CD8-positive, alpha-beta memory T cell (primary cell): ENCODE measurements at regions not wholly inside any gene's neighbourhood (a gene's known extent, or its start where the extent isn't known, plus 50 kb on each side); places are given as distances from the start of the nearest gene placed in this dataset.

Experiments
- CTCF ChIA-PET: fragments of 350-600 bp; sonication (Branson Sonifier 250); formaldehyde crosslinking; loops from one replicate; lab custom pipeline; 2021; ENCODE audit warnings: antibody characterized with exemption; lab: Charles Lee
- POLR2A ChIA-PET: fragments of 350-600 bp; sonication (Branson Sonifier 250); formaldehyde crosslinking; loops from one replicate; lab custom pipeline; 2021; ENCODE audit warnings: antibody characterized with exemption; lab: Charles Lee
- DNase-seq, 5 donors: peaks; one replicate each; pipeline versions ENCODE4 v3.0.0 to v3.0.0-alpha.2; 2020 to 2022; ENCODE audit warnings: mixed read lengths in 1 of 5
- H3K27ac ChIP-seq: one replicate; pipeline ENCODE4 v1.7.0; 2013; ENCODE audit warnings: low read depth, mild to moderate bottlenecking, low read length, moderate library complexity
- H3K27me3 ChIP-seq: 2 replicates; pipeline ENCODE4 v1.7.0; 2013; ENCODE audit warnings: low read length, mild to moderate bottlenecking; ENCODE audit not compliant: insufficient read depth, poor library complexity, severe bottlenecking
- H3K36me3 ChIP-seq: 2 replicates; pipeline ENCODE4 v1.7.0; 2013; ENCODE audit warnings: mild to moderate bottlenecking, low read length, moderate library complexity; ENCODE audit not compliant: insufficient read depth
- H3K4me1 ChIP-seq: 2 replicates; pipeline ENCODE4 v1.7.0; 2013; ENCODE audit warnings: mild to moderate bottlenecking, low read length, moderate library complexity; ENCODE audit not compliant: insufficient read depth
- H3K4me3 ChIP-seq: 2 replicates; pipeline ENCODE4 v1.7.0; 2013; ENCODE audit warnings: mild to moderate bottlenecking, low read length
- H3K9me3 ChIP-seq: 2 replicates; pipeline ENCODE4 v1.7.0; 2013; ENCODE audit warnings: mild to moderate bottlenecking, low read length
- H3K27ac Mint-ChIP-seq, 8 donors: one replicate each; pipeline ENCODE4 v1.8.0; 2020 to 2021; ENCODE audit warnings: mixed read lengths in 8 of 8, mild to moderate bottlenecking in 6 of 8, inconsistent platforms in 3 of 8, moderate library complexity in 3 of 8
- H3K27me3 Mint-ChIP-seq, 2 donors: one replicate each; pipeline ENCODE4 v1.8.0; 2020 to 2021; ENCODE audit warnings: mixed read lengths in 2 of 2, mild to moderate bottlenecking in 1 of 2, moderate library complexity in 1 of 2
- H3K36me3 Mint-ChIP-seq, 3 donors: one replicate each; pipeline ENCODE4 v1.8.0; 2020 to 2021; ENCODE audit warnings: mixed read lengths in 3 of 3, inconsistent platforms in 1 of 3, mild to moderate bottlenecking in 1 of 3
- H3K4me1 Mint-ChIP-seq, 3 donors: one replicate each; pipeline ENCODE4 v1.8.0; 2020 to 2021; ENCODE audit warnings: mixed read lengths in 3 of 3, inconsistent platforms in 1 of 3, mild to moderate bottlenecking in 1 of 3
- H3K4me3 Mint-ChIP-seq, 7 donors: one replicate each; pipeline ENCODE4 v1.8.0; 2020 to 2021; ENCODE audit warnings: mixed read lengths in 7 of 7, mild to moderate bottlenecking in 6 of 7, moderate library complexity in 4 of 7, inconsistent platforms in 2 of 7
- H3K9me3 Mint-ChIP-seq, 5 donors: one replicate each; pipeline ENCODE4 v1.8.0; 2020 to 2022; ENCODE audit warnings: mixed read lengths in 5 of 5, mild to moderate bottlenecking in 3 of 5, moderate library complexity in 2 of 5, inconsistent platforms in 1 of 5

GRCh38 chr11:110968348-110969062, 256.3 kb upstream of the ARHGAP20 start:
- Mint-ChIP-seq H3K27me3 (peaks cover 4 to 32% of the 10 kb centered on the region in 2 donors), H3K36me3 (no peaks in the 10 kb centered on the region), H3K27ac (no peak overlapping the region), H3K4me1 (no peaks in the 10 kb centered on the region), H3K9me3 (peaks cover 0 to 3% (median 0%) of the 10 kb centered on the region in 5 donors), H3K4me3 (no peak overlapping the region)
- POLR2A ChIA-PET: no interaction called here
- CTCF ChIA-PET: no interaction called here
- Histone ChIP-seq H3K27ac (no peak overlapping the region), H3K4me3 (no peak overlapping the region), H3K4me1 (no peaks in the 10 kb centered on the region), H3K9me3 (no peaks in the 10 kb centered on the region), H3K27me3 (no peaks in the 10 kb centered on the region), H3K36me3 (no peaks in the 10 kb centered on the region)
- no peak for DNase-seq

DNA sequence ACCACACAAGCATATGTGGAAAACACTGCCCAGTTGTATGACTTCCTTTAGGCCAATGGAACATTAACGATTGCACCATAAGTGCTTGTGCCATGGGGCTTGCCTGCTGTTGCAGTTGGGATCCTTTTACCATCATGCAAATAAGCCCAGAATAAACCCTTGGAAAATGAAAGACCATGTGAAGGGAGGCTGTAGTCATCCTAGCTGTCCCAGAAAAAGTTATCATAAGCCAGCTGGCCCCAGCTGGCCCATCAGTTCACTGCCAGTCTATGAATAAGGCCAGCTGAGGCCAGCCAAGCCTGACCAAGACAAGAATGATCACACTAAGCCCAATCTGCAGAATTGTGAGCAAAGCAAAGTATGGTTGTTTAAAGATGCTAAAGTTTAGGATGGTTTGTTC, 253.9 kb upstream of the ARHGAP20 start:
- Histone ChIP-seq H3K9me3 (no peaks in the 10 kb centered on the region), H3K27ac (no peak overlapping the region), H3K4me3 (no peak overlapping the region), H3K27me3 (no peaks in the 10 kb centered on the region), H3K4me1 (no peaks in the 10 kb centered on the region), H3K36me3 (no peaks in the 10 kb centered on the region)
- ChIA-PET POLR2A (no interaction called here), CTCF (no interaction called here)
- H3K4me3 Mint-ChIP-seq: no peak overlapping the region
- H3K27me3 Mint-ChIP-seq: peaks cover 4 to 23% of the 10 kb centered on the region in 2 donors
- H3K36me3 Mint-ChIP-seq: no peaks in the 10 kb centered on the region
- H3K4me1 Mint-ChIP-seq: no peaks in the 10 kb centered on the region
- peaks cover 0 to 3% (median 0%) of the 10 kb centered on the region in 5 donors for H3K9me3 Mint-ChIP-seq
- no peak for DNase-seq
- H3K27ac Mint-ChIP-seq: no peak overlapping the region

DNA sequence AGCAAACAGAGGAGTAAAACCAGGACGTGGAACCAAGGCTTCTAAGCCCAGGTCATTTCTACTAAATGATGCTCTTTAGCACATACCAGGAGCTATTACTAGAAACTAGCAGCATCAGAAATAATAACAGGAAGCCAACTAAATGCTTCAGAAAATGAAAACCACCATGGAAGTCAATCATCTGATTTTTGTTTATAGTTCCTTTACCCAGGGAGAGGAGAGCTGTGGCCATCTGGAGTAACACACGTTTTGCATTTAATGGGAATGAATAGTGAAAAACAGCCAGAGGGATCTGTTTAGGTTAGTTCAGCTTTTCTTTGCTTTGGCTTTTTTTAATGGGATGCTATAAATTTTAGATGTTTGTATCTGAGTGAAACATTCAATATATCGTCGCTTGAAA, 250.7 kb upstream of the ARHGAP20 start:
- no peak overlapping the region for H3K27ac Mint-ChIP-seq
- H3K4me3 Mint-ChIP-seq: no peak overlapping the region
- Histone ChIP-seq H3K9me3 (no peaks in the 10 kb centered on the region), H3K4me3 (no peak overlapping the region), H3K4me1 (no peaks in the 10 kb centered on the region), H3K27me3 (no peaks in the 10 kb centered on the region), H3K36me3 (no peaks in the 10 kb centered on the region), H3K27ac (no peak overlapping the region)
- H3K9me3 Mint-ChIP-seq: peaks cover 0 to 3% (median 0%) of the 10 kb centered on the region in 5 donors
- DNase-seq: no peak
- CTCF ChIA-PET: no interaction called here
- H3K4me1 Mint-ChIP-seq: no peaks in the 10 kb centered on the region
- POLR2A ChIA-PET: no interaction called here
- H3K27me3 Mint-ChIP-seq: peaks cover 4 to 14% of the 10 kb centered on the region in 2 donors
- no peaks in the 10 kb centered on the region for H3K36me3 Mint-ChIP-seq

DNA sequence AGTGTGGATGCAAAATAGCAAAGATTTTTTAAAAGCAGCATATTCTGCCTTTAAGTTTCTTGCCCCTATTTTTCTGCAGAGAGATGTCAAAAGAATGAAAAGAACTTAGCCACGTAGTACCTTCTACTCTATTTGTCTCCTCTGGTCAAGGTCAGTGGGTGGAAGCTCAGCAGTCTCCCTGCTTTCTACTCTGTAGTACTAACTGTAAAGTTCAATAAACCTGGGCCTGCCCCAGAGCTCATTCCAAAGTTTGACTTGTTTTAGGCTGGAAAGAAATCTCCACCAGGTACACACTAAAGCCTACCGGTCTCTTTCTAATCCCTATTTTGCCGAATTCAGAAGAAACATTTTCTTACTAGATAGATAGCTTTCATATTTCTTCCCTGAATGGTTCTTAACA, 247.9 kb upstream of the ARHGAP20 start:
- H3K27ac Mint-ChIP-seq: no peak overlapping the region
- H3K4me1 Mint-ChIP-seq: no peaks in the 10 kb centered on the region
- ChIA-PET POLR2A (no interaction called here), CTCF (interaction anchor here (0.9 kb wide), 1 partner anchor 10 kb away, joined by 4 read pairs; no protein-coding TSS in a partner anchor)
- no peaks in the 10 kb centered on the region for H3K4me1 ChIP-seq
- H3K9me3 Mint-ChIP-seq: no peaks in the 10 kb centered on the region
- H3K36me3 Mint-ChIP-seq: no peaks in the 10 kb centered on the region
- H3K27me3 ChIP-seq: no peaks in the 10 kb centered on the region
- no peaks in the 10 kb centered on the region for H3K9me3 ChIP-seq
- H3K27me3 Mint-ChIP-seq: peaks cover 0 to 11% of the 10 kb centered on the region in 2 donors
- DNase-seq: no peak
- no peak overlapping the region for H3K27ac ChIP-seq
- H3K4me3 ChIP-seq: no peak overlapping the region
- no peak overlapping the region for H3K4me3 Mint-ChIP-seq
- H3K36me3 ChIP-seq: no peaks in the 10 kb centered on the region

GRCh38 chr11:110958216-110958615, 246.0 kb upstream of the ARHGAP20 start:
- Mint-ChIP-seq H3K27me3 (peaks cover 2 to 11% of the 10 kb centered on the region in 2 donors), H3K27ac (no peak overlapping the region), H3K9me3 (no peaks in the 10 kb centered on the region), H3K4me1 (no peaks in the 10 kb centered on the region), H3K4me3 (no peak overlapping the region), H3K36me3 (no peaks in the 10 kb centered on the region)
- POLR2A ChIA-PET: no interaction called here
- Histone ChIP-seq H3K9me3 (no peaks in the 10 kb centered on the region), H3K36me3 (no peaks in the 10 kb centered on the region), H3K27ac (no peak overlapping the region), H3K4me3 (no peak overlapping the region), H3K4me1 (no peaks in the 10 kb centered on the region), H3K27me3 (no peaks in the 10 kb centered on the region)
- no peak for DNase-seq
- CTCF ChIA-PET: no interaction called here

DNA sequence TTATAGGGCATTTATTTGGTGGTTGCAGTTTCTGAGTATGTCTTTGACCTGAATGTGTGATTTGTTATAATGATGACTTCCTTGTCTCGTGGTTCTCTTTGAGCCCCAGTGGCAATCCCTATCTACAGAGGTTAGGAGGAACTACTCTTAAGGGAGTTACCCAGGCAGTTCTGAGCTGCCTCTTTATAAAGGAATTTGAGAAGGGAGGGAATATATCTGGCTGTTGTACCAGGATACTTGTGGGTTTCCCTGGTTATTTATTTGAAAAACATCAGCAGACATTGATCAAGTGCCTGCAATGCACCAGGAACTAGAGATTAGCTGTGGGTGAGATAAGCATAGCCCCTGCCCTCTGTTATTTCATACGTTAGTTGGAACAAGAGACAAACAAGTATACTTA, 243.5 kb upstream of the ARHGAP20 start:
- no peaks in the 10 kb centered on the region for H3K9me3 ChIP-seq
- H3K36me3 ChIP-seq: no peaks in the 10 kb centered on the region
- Mint-ChIP-seq H3K27me3 (peaks cover 3 to 6% of the 10 kb centered on the region in 2 donors), H3K36me3 (no peaks in the 10 kb centered on the region), H3K4me1 (no peaks in the 10 kb centered on the region), H3K27ac (no peak overlapping the region), H3K4me3 (no peak overlapping the region), H3K9me3 (no peaks in the 10 kb centered on the region)
- POLR2A ChIA-PET: no interaction called here
- H3K27ac ChIP-seq: no peak overlapping the region
- CTCF ChIA-PET: no interaction called here
- no peak overlapping the region for H3K4me3 ChIP-seq
- no peaks in the 10 kb centered on the region for H3K4me1 ChIP-seq
- no peak for DNase-seq
- no peaks in the 10 kb centered on the region for H3K27me3 ChIP-seq

GRCh38 chr11:110951950-110952503, 239.8 kb upstream of the ARHGAP20 start:
- CTCF ChIA-PET: no interaction called here
- no peak for DNase-seq
- H3K9me3 ChIP-seq: no peaks in the 10 kb centered on the region
- no peaks in the 10 kb centered on the region for H3K36me3 ChIP-seq
- Mint-ChIP-seq H3K4me1 (no peaks in the 10 kb centered on the region), H3K27me3 (peaks cover 0 to 3% of the 10 kb centered on the region in 2 donors), H3K9me3 (peaks cover 0 to 2% (median 0%) of the 10 kb centered on the region in 5 donors), H3K27ac (peak overlapping the region in 1 of 8 donors; percentile 54), H3K4me3 (no peak overlapping the region), H3K36me3 (no peaks in the 10 kb centered on the region)
- POLR2A ChIA-PET: no interaction called here
- no peak overlapping the region for H3K4me3 ChIP-seq
- no peaks in the 10 kb centered on the region for H3K27me3 ChIP-seq
- no peak overlapping the region for H3K27ac ChIP-seq
- H3K4me1 ChIP-seq: no peaks in the 10 kb centered on the region

DNA sequence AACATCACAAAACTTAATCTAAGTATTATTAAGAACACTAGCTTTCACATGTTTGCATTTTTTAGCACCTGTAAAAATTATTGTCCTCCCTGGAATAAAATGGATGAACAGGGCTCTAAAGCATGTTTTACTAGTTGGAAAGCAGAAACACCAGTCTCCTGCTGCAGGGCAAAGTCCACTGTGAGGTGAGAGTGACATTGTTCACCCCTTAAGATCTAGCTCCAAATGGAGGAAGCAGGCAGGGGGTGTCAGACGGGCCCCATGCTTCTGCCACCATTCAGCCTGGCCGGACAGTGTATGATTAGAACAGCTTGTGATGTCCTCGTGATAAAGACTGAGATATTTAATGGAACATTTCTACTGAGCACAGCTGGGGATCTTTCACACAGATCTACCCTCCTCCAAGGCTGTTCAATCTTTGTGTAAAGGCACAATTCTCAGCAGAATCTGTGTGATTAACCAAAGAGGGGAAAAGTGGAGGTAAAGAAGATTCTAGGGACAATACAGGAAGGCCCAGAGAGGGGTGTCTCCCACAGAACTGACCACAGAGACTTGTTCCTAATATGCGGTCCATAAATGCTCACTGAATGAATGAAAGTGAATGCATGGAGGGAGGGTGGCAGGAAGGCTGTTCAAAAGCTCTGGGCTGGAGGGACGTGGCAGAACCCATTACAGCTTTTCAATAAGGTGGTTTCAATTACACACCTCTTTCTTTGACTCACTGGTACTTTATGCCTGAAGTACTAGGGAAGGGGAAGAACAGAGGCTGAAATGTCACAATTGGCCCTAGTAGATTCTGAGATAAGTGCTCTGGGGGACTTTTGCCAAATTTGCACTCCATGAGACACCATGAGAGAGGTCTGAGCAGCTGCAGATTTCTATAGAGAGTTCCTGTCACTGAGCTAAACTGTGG, 239.1 kb upstream of the ARHGAP20 start:
- DNase-seq: no peak
- H3K9me3 Mint-ChIP-seq: peaks cover 0 to 2% (median 0%) of the 10 kb centered on the region in 5 donors
- Histone ChIP-seq H3K9me3 (no peaks in the 10 kb centered on the region), H3K27me3 (no peaks in the 10 kb centered on the region), H3K36me3 (no peaks in the 10 kb centered on the region), H3K4me3 (no peak overlapping the region), H3K27ac (no peak overlapping the region), H3K4me1 (no peaks in the 10 kb centered on the region)
- no peaks in the 10 kb centered on the region for H3K36me3 Mint-ChIP-seq
- no peaks in the 10 kb centered on the region for H3K4me1 Mint-ChIP-seq
- CTCF ChIA-PET: interaction anchor here (1.3 kb wide), 1 partner anchor 9 kb away, joined by 4 read pairs; no protein-coding TSS in a partner anchor
- peak overlapping the region in 1 of 8 donors; percentile 54 for H3K27ac Mint-ChIP-seq
- POLR2A ChIA-PET: no interaction called here
- peaks cover 0 to 3% of the 10 kb centered on the region in 2 donors for H3K27me3 Mint-ChIP-seq
- H3K4me3 Mint-ChIP-seq: no peak overlapping the region
